CD1c-positive myeloid dendritic cell (primary cell): ENCODE measurements at regions not wholly inside any gene's neighbourhood (a gene's known extent, or its start where the extent isn't known, plus 50 kb on each side); places are given as distances from the start of the nearest gene placed in this dataset.

Experiments used
- DNase-seq: peaks from one replicate; pipeline ENCODE4 v3.0.0-alpha.2; 2016; ENCODE audit errors: extremely low spot score

DNA sequence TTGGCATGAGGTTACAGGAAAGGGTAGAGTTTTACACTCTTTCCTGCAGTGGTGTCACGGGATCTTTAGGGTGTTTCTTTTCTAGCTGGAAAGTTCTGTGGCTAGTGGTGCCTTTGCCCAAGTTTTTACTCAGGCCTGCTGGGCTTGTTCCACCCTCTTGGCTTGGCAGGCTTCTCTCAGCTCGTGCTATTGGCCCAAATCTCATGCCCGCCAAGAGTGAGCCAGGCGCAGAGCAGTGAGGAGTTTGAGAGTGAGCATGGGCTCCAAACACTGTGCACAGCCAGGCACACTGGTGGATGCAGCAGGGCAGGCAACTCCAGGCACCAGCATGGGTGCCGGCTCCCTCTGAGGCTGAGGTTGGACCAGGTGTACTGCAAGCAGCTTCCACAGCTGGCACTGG lies 206.5 kb downstream of the SAMD5 start:
- DNase-seq = no peak

DNA sequence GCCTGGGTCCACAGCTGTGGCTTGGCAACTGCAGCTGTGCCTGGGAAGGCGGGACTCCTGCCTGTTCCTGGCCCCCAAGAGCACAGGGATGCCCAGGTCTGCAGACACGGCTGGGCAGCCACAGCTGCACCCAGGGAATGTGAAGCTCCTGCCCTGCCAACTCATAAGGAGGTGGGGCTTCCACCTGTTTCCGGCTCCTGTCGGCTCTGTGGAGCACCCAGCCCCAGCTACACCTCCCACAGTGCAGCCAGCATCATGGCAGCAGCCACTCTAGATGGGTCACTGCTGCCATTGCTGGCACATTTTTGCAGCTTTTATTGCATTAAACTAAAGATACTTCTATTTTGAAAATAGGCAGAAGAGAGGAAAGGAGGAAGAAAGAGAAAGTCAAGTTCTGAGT lies 207.9 kb downstream of the SAMD5 start:
- no peak for DNase-seq

DNA sequence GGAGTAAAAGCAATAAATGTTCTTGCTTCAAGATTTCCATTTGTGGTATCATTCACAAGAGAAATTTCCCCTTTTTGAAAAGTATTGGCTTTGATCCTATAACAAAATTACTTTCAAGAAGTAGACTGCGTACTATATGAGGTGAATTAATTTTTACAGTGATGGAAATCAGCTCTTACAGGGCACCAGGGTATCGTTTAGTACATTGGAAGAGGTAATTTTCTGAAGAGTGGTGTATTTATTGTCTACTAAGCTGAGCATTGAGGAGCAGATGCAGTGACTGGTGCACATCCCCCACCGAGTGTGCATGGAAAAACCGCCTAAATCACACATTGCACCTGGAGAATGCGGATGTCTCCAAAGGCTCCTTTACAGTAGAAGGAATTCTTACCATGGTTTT lies 209.5 kb downstream of the SAMD5 start:
- no peak for DNase-seq

DNA sequence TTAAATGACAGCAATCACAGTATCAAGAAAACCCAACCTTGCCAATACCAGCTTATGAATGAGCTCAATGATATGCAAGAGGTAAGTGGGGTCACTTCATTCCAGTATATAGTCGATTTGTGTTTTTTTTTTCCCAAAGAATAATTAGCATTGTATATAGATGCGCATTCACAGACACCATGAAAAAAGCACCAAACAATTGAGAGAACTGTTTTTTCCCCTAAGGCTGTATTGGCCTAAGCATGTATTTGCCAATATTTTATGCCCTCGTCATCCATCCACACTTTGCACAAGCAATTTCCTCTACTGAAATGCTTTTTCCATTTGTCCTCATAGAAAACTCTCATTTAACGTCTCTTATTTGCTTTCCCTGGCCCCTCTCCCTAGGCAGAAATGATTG lies 213.7 kb downstream of the SAMD5 start:
- no peak for DNase-seq

DNA sequence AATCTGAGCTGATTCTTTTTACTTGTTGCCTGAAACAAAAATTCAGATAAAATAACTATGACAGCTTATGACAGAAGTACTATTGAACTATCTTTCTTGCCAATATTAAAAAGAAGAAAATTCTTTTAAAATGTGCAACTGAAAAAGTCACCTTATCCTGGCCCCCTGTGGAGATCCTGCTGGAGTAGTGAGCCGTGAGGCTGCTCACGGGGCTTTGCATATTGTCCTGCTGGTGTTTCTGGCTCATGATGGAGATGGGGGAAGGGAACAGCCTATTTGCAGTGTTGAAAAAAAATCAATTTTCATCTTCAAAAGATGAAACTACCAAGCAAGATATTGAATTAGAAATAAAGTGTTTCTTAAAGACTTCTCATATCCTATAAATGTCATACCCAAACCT lies 216.0 kb downstream of the SAMD5 start:
- DNase-seq = no peak

DNA sequence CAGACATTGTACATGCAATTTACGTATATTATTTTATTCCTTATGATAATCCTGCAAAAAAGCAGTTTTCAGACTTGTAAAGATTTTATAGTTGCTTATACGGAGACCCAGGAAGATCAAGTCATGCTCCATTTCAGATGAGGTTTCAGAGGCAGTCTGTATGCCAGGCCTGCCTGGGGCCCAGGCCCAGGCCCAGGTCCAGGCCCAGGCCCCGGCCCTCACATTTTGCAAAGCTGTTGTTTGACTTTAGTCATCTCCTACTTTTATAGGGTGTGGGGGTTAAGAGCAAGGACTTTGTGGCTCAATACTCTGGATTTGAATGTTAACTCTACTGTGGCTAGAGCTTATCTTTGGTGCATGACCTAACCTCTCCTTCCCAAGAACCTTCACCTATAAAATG lies 217.9 kb downstream of the SAMD5 start:
- DNase-seq = no peak

DNA sequence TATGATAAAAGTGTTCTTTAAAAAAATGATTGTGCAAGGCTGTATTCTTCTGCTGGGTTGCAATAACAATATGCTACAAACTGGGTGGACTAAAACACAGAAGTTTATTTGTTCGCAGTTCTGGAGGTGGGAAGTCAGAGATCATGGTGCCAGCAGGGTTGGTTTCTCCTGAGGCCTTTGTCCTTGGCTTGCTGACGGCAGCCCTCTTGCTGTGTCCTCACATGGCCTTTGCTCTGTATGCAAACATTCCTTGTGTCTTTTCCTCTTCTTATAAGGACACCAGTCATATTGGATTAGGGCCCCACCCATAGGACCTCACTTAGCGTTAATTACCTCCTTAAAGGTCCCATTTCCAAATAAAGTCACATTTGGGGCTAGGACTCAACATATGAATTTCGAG lies 220.4 kb downstream of the SAMD5 start:
- DNase-seq = no peak

DNA sequence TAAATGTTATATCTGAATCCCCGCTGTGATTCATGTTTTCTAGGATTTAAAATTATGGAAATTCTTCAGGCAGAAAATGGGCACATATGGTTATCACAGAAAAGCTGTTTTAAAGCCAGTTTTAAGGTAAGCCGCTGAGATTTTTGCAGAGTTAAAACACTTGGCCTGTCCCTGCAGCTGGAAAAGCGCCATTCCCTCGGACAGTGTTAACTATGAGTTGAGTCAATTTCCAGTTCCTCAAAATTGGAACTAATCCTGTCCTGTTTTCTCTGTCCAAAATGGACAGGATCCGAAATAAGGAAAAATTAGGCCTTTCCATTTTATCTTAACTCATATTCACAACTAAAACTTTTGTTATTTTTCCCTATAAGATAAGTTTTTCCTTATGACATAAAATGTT lies 225.2 kb downstream of the SAMD5 start:
- no peak for DNase-seq

DNA sequence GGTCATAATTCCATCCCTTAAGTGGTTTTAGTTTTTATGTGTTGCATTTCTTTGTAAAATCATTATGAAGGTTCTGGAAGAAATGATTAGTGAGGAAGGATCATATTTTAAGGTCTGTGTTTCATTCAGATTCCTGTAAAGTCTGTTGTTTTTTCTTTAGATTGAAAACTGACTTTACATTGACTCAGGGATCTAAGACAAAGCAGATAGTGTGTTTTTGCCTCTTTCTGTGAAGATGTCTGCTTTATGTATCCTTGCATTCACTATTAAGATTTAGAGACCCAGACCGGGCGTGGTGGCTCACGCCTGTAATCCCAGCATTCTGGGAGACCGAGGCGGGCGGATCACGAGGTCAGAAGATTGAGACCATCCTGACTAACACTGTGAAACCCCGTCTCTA lies 225.7 kb downstream of the SAMD5 start:
- no peak for DNase-seq

DNA sequence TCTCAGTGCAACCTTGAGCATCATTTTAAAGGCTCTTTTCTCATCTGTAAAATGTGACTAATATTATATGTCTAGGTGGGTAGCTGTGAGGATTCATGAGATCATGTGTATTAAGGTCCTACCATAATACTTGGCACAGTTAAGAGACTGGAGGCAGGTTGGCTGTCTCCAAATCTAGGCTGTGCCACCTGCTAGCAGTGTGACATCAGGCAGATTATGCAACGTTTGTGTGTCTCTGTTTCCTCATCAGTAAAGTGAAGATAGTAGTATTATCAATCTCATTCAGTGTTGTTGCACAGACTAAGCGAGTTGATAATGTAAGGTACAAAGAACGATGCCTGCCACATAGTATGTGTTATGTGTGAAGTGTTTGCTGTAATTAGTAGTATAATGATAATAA lies 227.4 kb downstream of the SAMD5 start:
- DNase-seq = no peak

DNA sequence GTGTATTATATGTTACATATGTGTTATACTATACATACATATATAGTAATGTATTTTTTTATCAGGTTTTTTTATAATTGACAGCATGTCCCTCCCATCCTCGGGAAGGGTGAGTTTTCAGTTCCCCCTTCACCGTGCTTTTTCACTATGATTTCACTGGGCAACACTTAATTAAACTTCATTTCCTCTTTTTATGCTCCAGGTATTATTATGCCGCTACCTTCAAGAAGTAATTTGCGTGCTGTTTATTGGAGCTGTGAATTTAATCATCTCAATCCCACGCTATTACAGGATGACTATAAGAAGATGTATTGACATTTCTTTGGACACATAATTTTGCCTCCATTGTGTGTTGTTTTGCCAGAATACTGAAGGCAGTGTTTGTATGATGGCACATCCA lies 228.6 kb downstream of the SAMD5 start:
- DNase-seq = no peak

DNA sequence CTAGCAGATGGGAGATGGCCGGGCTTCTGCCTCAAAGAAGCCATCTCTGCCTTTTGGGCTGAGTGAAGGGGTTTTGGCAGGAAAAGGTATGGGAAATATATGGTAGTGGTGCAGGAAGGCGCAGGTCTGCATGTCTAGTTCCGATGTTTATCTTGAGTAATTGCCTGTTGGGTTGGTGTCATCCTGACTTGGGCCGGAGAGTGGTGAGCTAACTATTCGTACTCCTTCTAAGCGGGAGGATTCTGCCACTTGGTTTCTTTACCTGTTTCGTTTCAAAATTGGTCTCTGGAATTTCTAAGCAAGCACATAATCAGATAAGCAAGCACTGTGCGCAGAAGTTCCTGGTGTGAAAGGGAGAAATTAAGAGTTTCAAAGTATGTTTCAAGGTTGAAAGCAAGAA lies 229.6 kb downstream of the SAMD5 start:
- DNase-seq = no peak

DNA sequence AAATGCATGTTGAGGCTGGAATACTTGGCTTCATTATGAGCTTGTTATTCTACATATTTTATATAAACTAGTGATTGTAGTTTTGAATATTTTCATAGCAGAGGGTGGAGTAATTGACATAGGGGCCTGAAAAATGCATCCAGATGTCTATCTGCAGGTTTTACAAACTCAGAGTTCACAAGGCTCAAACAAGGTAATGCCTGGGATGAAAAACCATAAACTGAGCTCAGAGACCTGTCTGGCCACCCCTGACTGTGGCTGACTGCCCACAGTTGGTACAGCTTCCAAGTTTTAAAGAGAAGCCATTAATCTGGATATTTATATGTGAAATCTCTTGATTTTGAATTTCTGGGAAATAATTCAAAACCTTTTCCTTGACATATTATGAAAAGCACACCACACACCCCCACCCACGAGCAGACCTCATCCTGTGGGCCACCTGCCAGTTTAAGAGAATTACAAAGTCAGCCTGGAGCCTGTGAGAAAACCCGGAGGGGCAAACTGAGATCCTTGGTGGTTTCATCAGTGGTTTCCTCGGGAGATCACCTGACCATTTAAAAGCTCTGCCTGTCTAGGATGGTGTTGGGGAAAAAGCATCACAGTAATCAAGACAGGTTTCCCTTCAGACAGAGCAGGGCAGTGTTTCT lies 230.1 kb downstream of the SAMD5 start:
- no peak for DNase-seq

DNA sequence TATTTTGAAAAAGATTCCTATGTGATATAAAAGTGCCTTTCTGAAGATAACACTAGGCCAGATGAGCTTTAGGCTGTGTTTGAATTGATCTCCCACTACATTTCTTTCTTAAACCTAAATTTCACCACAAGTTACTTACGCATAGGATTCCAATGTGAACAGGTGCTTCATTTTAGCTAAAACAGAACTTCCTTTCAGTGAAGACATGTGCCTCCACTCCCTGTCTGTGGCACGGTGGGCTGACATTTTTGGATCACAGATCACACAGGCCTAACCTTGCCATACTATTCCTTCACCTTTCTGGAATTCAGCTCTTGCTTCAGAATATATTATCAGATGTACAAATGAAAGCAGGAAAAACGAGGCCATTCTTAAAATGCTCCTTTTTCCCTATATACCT lies 231.8 kb downstream of the SAMD5 start:
- DNase-seq = no peak

DNA sequence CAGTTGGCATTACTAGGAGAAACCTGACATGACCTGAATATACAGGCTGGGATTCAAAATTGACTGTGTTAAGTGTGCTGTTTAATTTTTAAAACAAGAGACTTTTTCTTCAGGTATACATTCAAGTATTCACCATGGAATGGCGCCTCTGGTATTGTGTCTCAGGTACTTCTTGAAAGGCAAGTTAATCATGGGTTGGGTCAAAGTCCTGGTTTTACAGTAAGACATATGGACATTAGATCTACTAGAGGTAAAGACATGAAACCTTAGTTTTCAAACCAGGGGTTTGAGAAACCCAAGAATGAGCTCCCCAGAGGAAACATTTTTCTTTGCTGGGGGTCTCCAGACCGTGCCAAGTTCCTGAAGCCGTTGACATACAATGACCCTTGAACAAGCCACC lies 232.4 kb downstream of the SAMD5 start:
- DNase-seq = no peak

DNA sequence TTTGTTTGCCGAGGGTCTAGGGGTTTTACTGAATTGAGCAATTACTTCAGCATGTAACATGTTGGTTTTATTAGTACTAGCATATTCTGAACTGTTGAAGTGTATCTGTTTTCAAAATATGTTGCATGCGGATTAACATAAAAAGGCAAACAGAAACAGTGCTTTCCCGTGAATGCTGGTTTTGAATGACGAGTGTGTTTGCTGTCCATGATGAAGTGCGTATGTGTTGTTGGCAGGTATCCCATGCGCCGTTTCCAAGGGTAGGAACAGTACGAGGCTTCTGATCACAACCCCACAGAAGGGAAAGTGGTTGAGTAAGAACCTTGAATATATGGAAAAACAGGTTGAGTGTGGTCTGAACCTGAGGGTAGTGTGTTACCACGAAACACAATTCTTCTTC lies 232.9 kb downstream of the SAMD5 start:
- no peak for DNase-seq

DNA sequence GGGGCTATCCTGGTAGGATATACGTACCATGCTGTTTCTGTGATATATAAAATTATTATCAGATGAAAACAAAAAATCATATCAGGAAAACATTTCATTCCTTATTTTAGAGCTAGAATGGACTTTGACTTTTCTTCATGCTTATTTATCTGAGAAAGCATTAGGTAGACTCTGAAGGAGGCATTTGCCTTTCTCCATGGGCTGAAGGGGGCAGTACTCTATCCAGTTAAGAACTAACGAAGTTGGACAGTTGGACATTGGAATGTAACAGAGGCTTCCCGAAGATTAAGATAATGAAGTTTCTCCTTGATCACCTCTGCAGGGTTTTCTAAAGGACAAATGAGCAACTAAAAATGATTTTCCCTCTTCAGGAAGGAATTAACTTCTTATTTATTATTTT lies 233.9 kb downstream of the SAMD5 start:
- no peak for DNase-seq

DNA sequence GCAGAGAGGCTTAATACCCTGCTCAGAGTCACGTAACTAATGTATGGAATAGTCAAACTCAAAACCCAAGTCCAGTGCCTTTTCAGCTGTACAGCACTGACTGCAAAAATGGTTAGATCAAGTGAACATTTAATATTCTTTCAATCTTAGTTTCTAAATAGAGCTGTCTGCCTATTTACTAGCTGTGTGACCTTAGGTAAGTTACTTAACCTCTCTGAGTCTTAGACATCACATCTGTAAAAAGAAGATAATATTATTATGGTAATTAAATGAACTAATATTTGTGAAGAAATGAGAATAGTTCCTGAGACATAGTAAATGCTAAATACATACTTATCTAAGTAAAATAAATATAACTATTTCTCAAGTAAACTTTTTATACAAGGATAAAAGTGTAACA lies 235.5 kb downstream of the SAMD5 start:
- no peak for DNase-seq

DNA sequence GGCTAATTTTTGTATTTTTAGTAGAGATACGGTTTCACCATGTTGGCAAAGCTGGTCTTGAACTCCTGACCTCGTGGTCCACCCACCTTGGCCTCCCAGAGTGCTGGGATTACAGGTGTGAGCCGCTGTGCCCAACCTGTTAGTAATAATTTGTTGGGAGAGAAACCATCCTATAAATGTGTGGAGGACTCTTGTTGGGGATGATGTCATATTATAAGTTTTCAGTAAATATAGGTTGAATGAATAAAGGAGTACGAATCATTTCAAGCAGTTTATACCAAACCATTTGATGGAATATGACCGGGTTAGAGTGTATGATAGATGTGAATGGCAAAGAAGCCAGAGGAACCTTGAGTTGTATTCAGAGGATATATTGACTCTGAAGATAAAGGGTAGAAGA lies 240.8 kb downstream of the SAMD5 start:
- no peak for DNase-seq

DNA sequence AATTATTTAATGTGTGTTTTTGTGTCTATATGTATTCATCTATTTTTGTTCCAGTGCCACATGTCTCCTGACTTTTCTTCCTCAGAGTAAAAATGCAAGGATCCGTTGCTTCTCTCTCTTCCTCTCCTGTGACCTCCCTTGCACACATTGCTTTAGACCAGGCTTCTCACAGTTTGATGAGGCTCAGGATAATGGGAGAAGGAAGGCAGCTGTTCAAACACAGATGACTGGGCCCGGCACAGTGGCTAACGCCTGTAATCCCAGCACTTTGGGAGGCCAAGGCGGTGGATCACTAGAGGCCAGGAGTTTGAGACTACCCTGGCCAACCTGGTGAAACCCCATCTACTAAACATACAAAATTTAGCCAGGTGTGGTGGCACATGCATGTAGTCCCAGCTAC lies 241.9 kb downstream of the SAMD5 start:
- no peak for DNase-seq

DNA sequence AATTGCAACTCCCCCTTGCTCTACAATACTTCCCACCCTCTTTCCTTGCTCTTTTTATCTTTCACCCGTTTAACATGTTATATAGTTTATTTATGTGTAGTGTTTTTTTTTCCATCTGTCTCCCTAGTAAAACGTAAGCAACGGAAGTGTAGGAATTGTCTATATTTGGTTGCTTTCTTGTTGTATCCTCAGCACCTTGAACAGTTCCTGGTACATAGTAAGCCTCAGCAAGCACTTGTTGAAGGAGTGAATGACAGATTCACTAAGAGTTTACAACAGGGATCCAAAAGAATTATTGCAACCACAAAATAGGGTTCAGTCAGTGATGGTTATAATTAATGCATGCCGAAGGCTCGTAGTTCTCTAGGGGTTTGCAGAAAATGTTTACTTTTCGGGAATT lies 242.7 kb downstream of the SAMD5 start:
- DNase-seq = no peak

DNA sequence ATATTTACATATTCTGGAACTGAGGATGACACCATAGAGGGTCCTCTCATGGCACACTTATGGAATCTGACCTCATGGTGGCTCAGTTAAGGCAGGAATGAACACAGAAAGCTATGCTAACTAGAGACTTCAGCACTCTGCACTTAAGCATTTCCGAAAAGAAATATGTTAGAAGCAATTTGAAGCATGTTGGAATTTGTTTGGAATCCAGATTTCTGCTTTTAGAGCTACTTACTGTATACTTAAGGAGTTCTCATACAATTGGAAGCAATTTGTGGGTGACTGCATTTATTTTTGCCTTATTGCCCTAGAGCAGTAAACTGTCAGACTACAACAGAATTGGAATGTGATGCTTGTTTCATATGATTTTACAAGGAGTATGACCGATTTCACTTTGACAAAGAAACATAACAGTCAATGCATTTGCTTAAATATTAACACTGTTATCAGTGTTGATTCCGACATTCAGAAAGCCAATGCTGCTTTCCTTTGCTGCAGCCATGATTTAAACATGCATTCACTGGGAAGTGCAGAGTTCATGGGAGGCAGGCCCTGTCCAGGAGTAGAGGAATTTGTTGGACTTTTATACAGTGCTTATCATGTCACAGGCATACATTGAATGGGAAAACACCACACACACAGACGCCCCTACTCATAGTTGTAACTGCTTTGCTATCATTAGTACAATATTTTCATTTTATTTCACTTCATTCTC lies 244.4 kb downstream of the SAMD5 start:
- DNase-seq = no peak

DNA sequence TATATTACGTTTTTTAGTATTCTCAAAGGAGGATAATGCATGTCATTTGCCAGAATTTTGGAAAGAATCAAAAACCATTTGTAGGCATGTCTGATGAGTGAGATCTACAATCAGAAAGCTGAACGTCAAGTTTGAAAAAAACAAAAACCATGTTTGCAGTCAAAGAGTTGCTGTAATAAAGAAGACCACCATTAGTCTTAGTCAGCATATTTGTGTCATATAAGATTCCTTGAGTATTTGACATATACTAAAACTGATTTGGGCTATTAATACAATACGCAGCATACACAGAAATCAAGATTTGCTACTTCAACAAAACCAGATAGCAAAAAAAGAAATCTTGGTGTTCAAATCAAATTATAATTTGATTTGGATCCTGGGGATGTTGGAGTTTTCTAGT lies 247.5 kb downstream of the SAMD5 start:
- no peak for DNase-seq

DNA sequence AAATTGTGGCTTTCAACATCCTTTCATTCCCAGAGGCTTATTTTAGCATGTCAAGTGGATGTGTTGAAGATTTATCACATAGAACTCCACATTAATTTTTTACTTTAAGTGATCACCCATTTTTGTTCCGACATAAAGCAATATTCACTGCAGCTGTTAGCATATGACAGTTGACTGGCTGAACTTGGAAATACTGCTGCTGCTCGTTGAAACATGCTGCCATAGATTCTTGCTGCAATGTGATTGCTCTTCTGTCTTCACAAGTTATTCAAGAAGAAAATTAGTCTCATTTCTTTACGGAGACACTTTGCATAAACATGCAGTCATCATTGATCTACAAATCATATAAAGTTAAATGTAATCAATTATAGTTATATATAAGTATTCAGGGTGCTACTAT lies 248.4 kb downstream of the SAMD5 start:
- no peak for DNase-seq
